SU-DHL-6 (cell line): ENCODE measurements at regions not wholly inside any gene's neighbourhood (a gene's known extent, or its start where the extent isn't known, plus 50 kb on each side); places are given as distances from the start of the nearest gene placed in this dataset.

Source experiments
- EZH2phosphoT487 ChIP-seq: fragments of 200-600 bp; sonication (generic), shearing (Covaris generic); conservative IDR thresholded peaks from 2 replicates; pipeline ENCODE4 v1.6.1; 2018; ENCODE audit warnings: mild to moderate bottlenecking, antibody characterized with exemption, low read length, moderate library complexity, mixed read lengths
- TF ChIP-seq, protein P1 (sequence below): fragments of 200-600 bp; sonication (generic); IDR thresholded peaks from one replicate; pipeline ENCODE4 v1.5.1; 2017; ENCODE audit warnings: antibody characterized with exemption, mild to moderate bottlenecking, low read length, moderate library complexity; ENCODE audit not compliant: insufficient read depth, poor library complexity, severe bottlenecking

DNA sequence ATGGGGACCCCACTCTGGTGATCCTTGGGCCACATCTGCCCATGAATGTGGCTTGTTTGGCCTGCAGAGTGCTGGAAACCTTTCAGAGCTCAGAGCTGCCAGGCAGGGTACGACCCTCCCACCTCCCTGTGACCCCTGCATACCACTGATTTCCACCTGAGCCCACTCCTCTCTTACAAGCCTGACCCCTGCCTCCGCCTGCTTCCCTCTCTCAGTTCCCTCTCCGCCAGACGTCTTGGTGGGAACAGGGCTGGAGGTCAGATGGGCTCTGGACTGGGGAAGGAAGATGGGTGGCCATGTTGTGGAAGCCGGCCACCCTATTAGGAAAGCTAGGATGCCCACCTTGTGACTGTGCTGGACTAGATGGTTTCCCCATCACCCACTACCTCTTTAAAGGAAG is 185.1 kb downstream of the KATNIP start:
- TF ChIP-seq, protein P1, sequence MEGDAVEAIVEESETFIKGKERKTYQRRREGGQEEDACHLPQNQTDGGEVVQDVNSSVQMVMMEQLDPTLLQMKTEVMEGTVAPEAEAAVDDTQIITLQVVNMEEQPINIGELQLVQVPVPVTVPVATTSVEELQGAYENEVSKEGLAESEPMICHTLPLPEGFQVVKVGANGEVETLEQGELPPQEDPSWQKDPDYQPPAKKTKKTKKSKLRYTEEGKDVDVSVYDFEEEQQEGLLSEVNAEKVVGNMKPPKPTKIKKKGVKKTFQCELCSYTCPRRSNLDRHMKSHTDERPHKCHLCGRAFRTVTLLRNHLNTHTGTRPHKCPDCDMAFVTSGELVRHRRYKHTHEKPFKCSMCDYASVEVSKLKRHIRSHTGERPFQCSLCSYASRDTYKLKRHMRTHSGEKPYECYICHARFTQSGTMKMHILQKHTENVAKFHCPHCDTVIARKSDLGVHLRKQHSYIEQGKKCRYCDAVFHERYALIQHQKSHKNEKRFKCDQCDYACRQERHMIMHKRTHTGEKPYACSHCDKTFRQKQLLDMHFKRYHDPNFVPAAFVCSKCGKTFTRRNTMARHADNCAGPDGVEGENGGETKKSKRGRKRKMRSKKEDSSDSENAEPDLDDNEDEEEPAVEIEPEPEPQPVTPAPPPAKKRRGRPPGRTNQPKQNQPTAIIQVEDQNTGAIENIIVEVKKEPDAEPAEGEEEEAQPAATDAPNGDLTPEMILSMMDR, result no peak
- no peak for TF ChIP-seq EZH2phosphoT487
